NCI-H524 treated with DMSO at 0.1 percent for 48 hours (cell line): ENCODE measurements at regions not wholly inside any gene's neighbourhood (a gene's known extent, or its start where the extent isn't known, plus 50 kb on each side); places are given as distances from the start of the nearest gene placed in this dataset.
"Not testable (repeated sequence)": the region's sequence is repeated elsewhere in the genome, so short reads cannot be mapped to it uniquely, and the experiment has no call there.

Experiments used
- DNase-seq: peaks from one replicate; lab custom pipeline; 2025; lab: John Stamatoyannopoulos, UW

GRCh38 chr4:126924237-126924636, 708.5 kb upstream of the INTU start:
- no peak for DNase-seq

- DNase-seq: not testable (repeated sequence)
Observed at GRCh38 chr4:126930059-126930458, 702.7 kb upstream of the INTU start.

- DNase-seq: no peak
Observed at GRCh38 chr4:126935801-126936200, 697.0 kb upstream of the INTU start.

- DNase-seq: no peak
Observed at GRCh38 chr4:126937342-126937741, 695.4 kb upstream of the INTU start.

GRCh38 chr4:126937846-126938422, 694.8 kb upstream of the INTU start:
- no peak for DNase-seq

GRCh38 chr4:126939401-126939800, 693.4 kb upstream of the INTU start:
- DNase-seq: no peak

GRCh38 chr4:126947536-126947935, 685.2 kb upstream of the INTU start:
- no peak for DNase-seq

- no peak for DNase-seq
Observed at GRCh38 chr4:126954537-126955291, 678.0 kb upstream of the INTU start.

GRCh38 chr4:126955292-126956183, 677.2 kb upstream of the INTU start:
- DNase-seq: no peak

GRCh38 chr4:126956184-126956897, 676.4 kb upstream of the INTU start:
- no peak for DNase-seq

- DNase-seq: no peak
Observed at GRCh38 chr4:126957556-126957955, 675.2 kb upstream of the INTU start.

- no peak for DNase-seq
Observed at GRCh38 chr4:126957987-126958386, 674.8 kb upstream of the INTU start.

- no peak for DNase-seq
Observed at GRCh38 chr4:126958482-126958881, 674.3 kb upstream of the INTU start.

- no peak for DNase-seq
Observed at GRCh38 chr4:126959056-126959745, 673.6 kb upstream of the INTU start.

- DNase-seq: no peak
Observed at GRCh38 chr4:126960760-126961159, 672.0 kb upstream of the INTU start.

GRCh38 chr4:126961661-126962060, 671.1 kb upstream of the INTU start:
- no peak for DNase-seq

GRCh38 chr4:126965877-126966276, 666.9 kb upstream of the INTU start:
- DNase-seq: no peak

GRCh38 chr4:126969360-126970235, 663.2 kb upstream of the INTU start:
- no peak for DNase-seq

GRCh38 chr4:126973201-126973600, 659.6 kb upstream of the INTU start:
- no peak for DNase-seq

GRCh38 chr4:126976850-126977632, 655.7 kb upstream of the INTU start:
- no peak for DNase-seq
